ENCODE measurements at regions not wholly inside any gene's neighbourhood (a gene's known extent, or its start where the extent isn't known, plus 50 kb on each side); places are given as distances from the start of the nearest gene placed in this dataset.

- no peak overlapping the region for H3K23ac ChIP-seq (ENCODE audit: insufficient read length)
- ChIA-PET POLR2A (ENCODE audit: partially characterized antibody) (no interaction called here), CTCF (ENCODE audit: partially characterized antibody) (interaction anchor here (2.3 kb wide), 1 partner anchor 9 kb away, joined by 7 read pairs; no protein-coding TSS in a partner anchor)
- H3K18ac ChIP-seq (ENCODE audit: extremely low read depth, low read length): no peak overlapping the region
- H4K91ac ChIP-seq (replicated peaks; ENCODE audit: insufficient read length, low read length): no peak overlapping the region
- H3K9me3 ChIP-seq (ENCODE audit: insufficient read depth in 2 of 2, low read depth in 1 of 2, low read length in 1 of 2): no peaks in the 10 kb centered on the region
- no peak for FAIRE-seq
- H4K5ac ChIP-seq (ENCODE audit: insufficient read length, low read depth, low read length): no peak overlapping the region
- H2BK5ac ChIP-seq (ENCODE audit: low read depth, low read length): no peak overlapping the region
- no peaks in the 10 kb centered on the region for H3K79me2 ChIP-seq (ENCODE audit: control insufficient read depth in 1 of 2, insufficient read depth in 2 of 2, low read length in 2 of 2)
- no peak overlapping the region for H2AFZ ChIP-seq (ENCODE audit: low read length)
- H2BK120ac ChIP-seq (replicated peaks; ENCODE audit: low read depth, low read length): no peak overlapping the region
- H3K56ac ChIP-seq (replicated peaks; ENCODE audit: insufficient read length, low read depth, low read length): no peak overlapping the region
- H2BK15ac ChIP-seq (ENCODE audit: low read length): no peak overlapping the region
- no peaks in the 10 kb centered on the region for H3K23me2 ChIP-seq (ENCODE audit: low read depth, low read length)
- no peak overlapping the region for H3K4me3 ChIP-seq (ENCODE audit: extremely low read depth in 1 of 4, insufficient read depth in 2 of 4, low read depth in 3 of 4, low read length in 4 of 4)
- H4K20me1 ChIP-seq (replicated peaks in 1 of 2; ENCODE audit: control insufficient read depth in 1 of 2, insufficient read depth in 2 of 2, low read length in 2 of 2): no peaks in the 10 kb centered on the region
- H2BK20ac ChIP-seq (ENCODE audit: low read length): no peak overlapping the region
- no peak overlapping the region for H2BK12ac ChIP-seq (ENCODE audit: low read depth, low read length)
- no peak overlapping the region for H3K14ac ChIP-seq (ENCODE audit: insufficient read length)
- H3K27ac ChIP-seq (ENCODE audit: low read depth, low read length): no peak overlapping the region
- no peak overlapping the region for H3K4ac ChIP-seq (replicated peaks; ENCODE audit: insufficient read length, low read depth, low read length)
- H3K79me1 ChIP-seq (ENCODE audit: low read depth, low read length): no peaks in the 10 kb centered on the region
- H3K36me3 ChIP-seq (ENCODE audit: control insufficient read depth in 2 of 4, insufficient read depth in 4 of 4, low read length in 3 of 4): no peaks in the 10 kb centered on the region
- H4K8ac ChIP-seq (ENCODE audit: extremely low read depth, insufficient read depth, low read length): no peak overlapping the region
- H2AK5ac ChIP-seq (ENCODE audit: low read depth, low read length): no peak overlapping the region
- H3K9ac ChIP-seq (replicated peaks in 1 of 4; ENCODE audit: extremely low read depth in 1 of 4, low read depth in 3 of 4, low read length in 3 of 4): no peak overlapping the region
- DNase-seq (ENCODE audit: low read depth in 1 of 2, low spot score in 2 of 2): no peak
- H3K27me3 ChIP-seq (replicated peaks in 1 of 4; ENCODE audit: control insufficient read depth in 3 of 4, extremely low read depth in 1 of 4, insufficient read depth in 3 of 4, low read length in 3 of 4): no peaks in the 10 kb centered on the region
- no peaks in the 10 kb centered on the region for H3K4me1 ChIP-seq (replicated peaks in 1 of 4; ENCODE audit: control insufficient read depth in 3 of 4, insufficient read depth in 4 of 4, low read length in 3 of 4)
- no peak overlapping the region for H3K4me2 ChIP-seq (ENCODE audit: insufficient read depth in 1 of 2, low read depth in 2 of 2, low read length in 2 of 2)
- TF ChIP-seq KDM5A (IDR thresholded peaks at IDR 0.05; ENCODE audit: low read length) (no peak), POLR2A (IDR thresholded peaks at IDR 0.05; ENCODE audit: control extremely low read depth in 1 of 2, low read depth in 2 of 2, low read length in 2 of 2) (no peak), CBX8 (IDR thresholded peaks at IDR 0.05; ENCODE audit: borderline replicate concordance, low read depth, low read length) (no peak), TBP (IDR thresholded peaks at IDR 0.05; ENCODE audit: low read depth, low read length) (no peak), NANOG (IDR thresholded peaks at IDR 0.05; ENCODE audit: insufficient read depth, low read depth, low read length, poor library complexity, severe bottlenecking) (no peak), RAD21 (IDR thresholded peaks at IDR 0.05 in 1 of 2, conservative IDR thresholded peaks at IDR 0.05 in 1 of 2; ENCODE audit: low read depth in 2 of 2, low read length in 2 of 2) (no peak), EP300 (IDR thresholded peaks at IDR 0.05; ENCODE audit: borderline replicate concordance in 1 of 2, low read depth in 2 of 2, low read length in 2 of 2) (no peak), JUN (IDR thresholded peaks at IDR 0.05; ENCODE audit: low read depth, low read length) (no peak), TEAD4 (IDR thresholded peaks at IDR 0.05; ENCODE audit: low read depth, low read length) (no peak), JUND (IDR thresholded peaks at IDR 0.05; ENCODE audit: low read length) (no peak), BRCA1 (IDR thresholded peaks at IDR 0.05; ENCODE audit: low read depth, low read length) (no peak), CTBP2 (IDR thresholded peaks at IDR 0.05; ENCODE audit: borderline replicate concordance, insufficient read depth, insufficient read length, low read length) (no peak), HDAC2 (IDR thresholded peaks at IDR 0.05; ENCODE audit: borderline replicate concordance in 1 of 2, low read depth in 2 of 2, low read length in 2 of 2) (no peak), SIX5 (IDR thresholded peaks at IDR 0.05; ENCODE audit: low read depth, low read length) (no peak), FOSL1 (IDR thresholded peaks at IDR 0.05; ENCODE audit: insufficient read depth, low read depth, low read length) (no peak)
Measured at GRCh38 chr2:57093020-57093419, 909.2 kb downstream of the CCDC85A start.

Measured in H1 (cell line).